NT2/D1 (cell line): ENCODE measurements at regions not wholly inside any gene's neighbourhood (a gene's known extent, or its start where the extent isn't known, plus 50 kb on each side); places are given as distances from the start of the nearest gene placed in this dataset.

Source experiments
- DNase-seq: peaks from one replicate; pipeline ENCODE4 v3.0.0-alpha.2; 2011; ENCODE audit warnings: low read depth, low spot score
- H3K27me3 ChIP-seq: 2 replicates; pipeline ENCODE4 v1.6.0; 2011; ENCODE audit warnings: mild to moderate bottlenecking; ENCODE audit not compliant: insufficient read length, insufficient read depth
- H3K36me3 ChIP-seq: 2 replicates; pipeline ENCODE4 v1.6.1; 2011; ENCODE audit warnings: mild to moderate bottlenecking, low read length, mixed read lengths; ENCODE audit not compliant: insufficient read depth, insufficient read length
- H3K4me1 ChIP-seq: 2 replicates; pipeline ENCODE4 v1.5.1; 2011; ENCODE audit not compliant: insufficient read depth, insufficient read length
- H3K4me3 ChIP-seq: 2 replicates; pipeline ENCODE4 v1.5.1; 2011; ENCODE audit warnings: low read depth; ENCODE audit not compliant: insufficient read length
- H3K9ac ChIP-seq: 2 replicates; pipeline ENCODE4 v1.6.0; 2011; ENCODE audit warnings: low read depth; ENCODE audit not compliant: insufficient read length
- H3K9me3 ChIP-seq: 2 replicates; pipeline ENCODE4 v1.5.1; 2011; ENCODE audit warnings: mild to moderate bottlenecking, low read length; ENCODE audit not compliant: insufficient read depth
- SUZ12 ChIP-seq: IDR thresholded peaks from 2 replicates; pipeline ENCODE4 v1.6.1; 2011; ENCODE audit not compliant: insufficient read length, insufficient read depth; ENCODE audit errors: extremely low read depth
- YY1 ChIP-seq: IDR thresholded peaks from 2 replicates; pipeline ENCODE4 v1.6.1; 2011; ENCODE audit not compliant: insufficient read length, insufficient read depth
- ZNF274 ChIP-seq: IDR thresholded peaks from 2 replicates; pipeline ENCODE4 v1.6.1; 2011; ENCODE audit warnings: mild to moderate bottlenecking, low read depth, low read length

DNA sequence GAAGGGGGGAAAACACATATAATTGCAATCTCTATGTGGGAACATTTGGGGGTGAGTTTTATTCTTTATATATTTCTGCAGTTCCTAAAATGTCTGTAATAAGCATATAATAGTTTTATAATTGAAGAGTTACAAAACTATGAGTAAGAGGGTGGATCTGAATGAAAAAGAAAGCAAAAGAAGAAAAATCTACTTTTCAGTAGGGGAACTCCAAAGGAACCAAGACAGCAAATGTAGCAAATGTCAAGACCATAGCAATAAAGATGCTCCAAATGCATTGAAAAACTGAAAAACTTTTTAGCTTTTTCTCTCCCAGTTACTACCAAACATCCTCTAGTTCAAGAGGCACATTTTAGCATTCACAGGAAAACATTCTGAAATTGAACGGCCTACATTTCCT lies 434.8 kb downstream of the LMO4 start:
- 0 out of 2 replicates have a peak, but pooled peaks cover 4% of the 10 kb centered on the region for H3K9me3 ChIP-seq
- DNase-seq = no peak
- no peaks in the 10 kb centered on the region for H3K4me1 ChIP-seq
- H3K9ac ChIP-seq = no peak overlapping the region
- no peak overlapping the region for H3K4me3 ChIP-seq
- TF ChIP-seq YY1 = no peak
- no peak for TF ChIP-seq ZNF274
- no peak for TF ChIP-seq SUZ12
- H3K27me3 ChIP-seq = no peaks in the 10 kb centered on the region
- no peaks in the 10 kb centered on the region for H3K36me3 ChIP-seq

DNA sequence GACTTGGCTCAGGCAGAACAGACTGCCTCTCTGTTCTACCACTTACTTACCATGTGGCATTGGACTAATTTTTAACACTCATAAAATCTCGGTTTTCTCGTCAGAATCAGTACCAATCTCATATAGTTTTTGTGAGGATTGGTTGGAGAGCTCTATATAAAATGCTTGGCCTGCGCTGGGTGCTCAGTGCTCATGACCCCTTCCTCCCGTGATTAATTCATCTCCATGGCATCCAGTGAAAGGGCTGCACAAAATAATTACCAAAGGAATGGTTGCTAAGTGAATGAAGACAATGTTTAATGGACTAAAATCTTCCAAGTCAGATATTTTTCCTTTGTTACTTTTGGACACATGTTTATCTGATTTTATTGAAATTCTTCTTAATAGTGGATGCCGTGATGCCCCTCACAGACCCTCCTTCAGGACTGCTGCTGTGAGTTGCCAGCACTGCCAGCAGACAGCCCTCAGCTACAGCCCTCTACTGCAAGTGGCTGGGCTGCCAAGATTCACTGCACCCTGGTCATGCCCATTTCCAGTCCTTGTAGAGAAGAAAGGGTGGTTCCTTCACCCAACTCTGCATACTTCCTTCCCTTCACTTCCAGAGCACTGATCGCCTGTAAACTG lies 436.5 kb downstream of the LMO4 start:
- H3K27me3 ChIP-seq = no peaks in the 10 kb centered on the region
- 0 out of 2 replicates have a peak, but pooled peaks cover 4% of the 10 kb centered on the region for H3K9me3 ChIP-seq
- TF ChIP-seq SUZ12 = no peak
- TF ChIP-seq YY1 = no peak
- no peak for TF ChIP-seq ZNF274
- no peak overlapping the region for H3K4me3 ChIP-seq
- H3K9ac ChIP-seq = no peak overlapping the region
- no peaks in the 10 kb centered on the region for H3K4me1 ChIP-seq
- no peak for DNase-seq
- H3K36me3 ChIP-seq = no peaks in the 10 kb centered on the region

DNA sequence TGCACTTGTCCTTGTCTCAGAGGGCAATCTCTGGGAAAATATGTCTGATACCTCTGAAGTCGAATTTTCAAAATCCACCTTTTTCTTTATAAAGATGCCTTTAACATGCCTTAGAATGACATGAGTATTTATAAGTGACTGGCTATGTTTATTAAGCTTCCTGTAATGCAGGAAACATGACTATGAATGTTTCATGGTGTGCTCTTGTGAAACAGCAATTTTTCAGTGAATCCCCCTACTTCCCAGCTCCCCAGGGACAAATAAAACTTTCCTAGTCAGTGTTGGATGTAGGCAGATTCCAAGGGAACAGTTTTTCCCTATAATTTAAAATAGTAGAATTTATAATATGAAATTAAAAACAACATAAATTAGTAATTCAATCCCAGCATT lies 437.0 kb downstream of the LMO4 start:
- no peak overlapping the region for H3K9ac ChIP-seq
- no peaks in the 10 kb centered on the region for H3K4me1 ChIP-seq
- no peak overlapping the region for H3K4me3 ChIP-seq
- no peaks in the 10 kb centered on the region for H3K27me3 ChIP-seq
- no peak for DNase-seq
- no peaks in the 10 kb centered on the region for H3K36me3 ChIP-seq
- 0 out of 2 replicates have a peak, but pooled peaks cover 4% of the 10 kb centered on the region for H3K9me3 ChIP-seq
- TF ChIP-seq SUZ12 (no peak), YY1 (no peak), ZNF274 (no peak)

DNA sequence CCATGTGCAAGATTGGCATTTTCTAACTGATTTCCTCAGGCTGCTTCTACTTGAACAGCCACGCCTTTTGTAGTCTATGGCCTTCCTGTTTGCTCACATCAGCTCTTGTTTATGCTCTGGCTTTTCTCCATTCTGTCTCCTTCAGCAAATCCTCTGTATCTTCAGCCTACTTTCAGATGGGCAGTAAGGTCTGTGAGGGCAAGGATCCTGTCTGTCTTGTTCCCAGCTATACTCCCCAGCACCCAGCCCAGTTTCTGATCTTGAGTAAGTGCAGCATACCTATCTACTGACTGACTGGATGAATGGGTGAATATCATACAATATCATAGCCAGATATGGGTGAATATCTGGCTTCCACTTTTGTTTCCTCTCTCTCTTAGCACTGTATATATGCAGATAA lies 438.1 kb downstream of the LMO4 start:
- Histone ChIP-seq H3K4me1 (no peaks in the 10 kb centered on the region), H3K36me3 (no peaks in the 10 kb centered on the region), H3K4me3 (no peak overlapping the region), H3K9ac (no peak overlapping the region), H3K27me3 (no peaks in the 10 kb centered on the region), H3K9me3 (0 out of 2 replicates have a peak, but pooled peaks cover 4% of the 10 kb centered on the region)
- DNase-seq = no peak
- no peak for TF ChIP-seq SUZ12
- TF ChIP-seq YY1 = no peak
- no peak for TF ChIP-seq ZNF274

DNA sequence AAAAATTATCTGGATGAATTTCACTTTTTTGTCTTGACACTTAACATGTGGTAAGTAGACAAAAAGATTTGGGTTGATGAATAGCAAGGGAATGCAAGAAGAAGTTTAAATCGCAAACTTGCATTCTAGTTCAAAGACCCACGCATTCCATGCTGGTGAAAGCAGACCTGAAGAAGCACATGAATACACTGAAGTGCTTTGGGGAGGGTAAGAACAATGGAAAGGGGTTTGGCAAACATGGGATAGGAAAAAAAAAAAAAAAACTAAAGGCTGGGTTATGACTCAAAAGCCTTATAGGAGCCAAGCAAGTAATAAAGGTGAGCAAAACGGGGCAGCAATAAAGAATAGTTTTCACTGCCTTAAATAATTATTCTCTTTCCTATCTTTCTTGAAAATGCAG lies 450.2 kb downstream of the LMO4 start:
- Histone ChIP-seq H3K4me3 (no peak overlapping the region), H3K9ac (no peak overlapping the region), H3K36me3 (no peaks in the 10 kb centered on the region), H3K27me3 (no peaks in the 10 kb centered on the region), H3K4me1 (no peaks in the 10 kb centered on the region), H3K9me3 (no peaks in the 10 kb centered on the region)
- DNase-seq = peak; percentile 20
- TF ChIP-seq ZNF274 (no peak), YY1 (no peak), SUZ12 (no peak)

DNA sequence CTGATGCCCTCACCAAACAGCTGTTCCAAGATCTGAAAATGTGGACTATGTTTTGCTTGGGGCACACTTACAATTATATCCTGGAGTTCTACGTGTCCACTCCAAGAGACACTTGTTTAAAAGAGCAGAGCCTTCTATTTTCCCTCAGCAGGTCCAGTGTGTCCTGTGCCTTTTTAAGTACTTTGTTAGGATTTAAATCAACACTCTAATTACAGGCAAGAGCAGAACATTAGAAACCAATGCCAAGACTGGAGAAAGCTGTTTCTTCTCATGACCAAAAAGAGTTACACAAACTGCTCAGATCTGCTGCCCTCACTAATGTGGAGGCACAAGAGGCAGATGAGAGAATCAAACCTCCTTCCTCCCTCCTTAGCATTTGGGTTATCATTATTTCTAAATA lies 452.9 kb downstream of the LMO4 start:
- no peaks in the 10 kb centered on the region for H3K4me1 ChIP-seq
- no peak overlapping the region for H3K4me3 ChIP-seq
- H3K36me3 ChIP-seq = no peaks in the 10 kb centered on the region

DNA sequence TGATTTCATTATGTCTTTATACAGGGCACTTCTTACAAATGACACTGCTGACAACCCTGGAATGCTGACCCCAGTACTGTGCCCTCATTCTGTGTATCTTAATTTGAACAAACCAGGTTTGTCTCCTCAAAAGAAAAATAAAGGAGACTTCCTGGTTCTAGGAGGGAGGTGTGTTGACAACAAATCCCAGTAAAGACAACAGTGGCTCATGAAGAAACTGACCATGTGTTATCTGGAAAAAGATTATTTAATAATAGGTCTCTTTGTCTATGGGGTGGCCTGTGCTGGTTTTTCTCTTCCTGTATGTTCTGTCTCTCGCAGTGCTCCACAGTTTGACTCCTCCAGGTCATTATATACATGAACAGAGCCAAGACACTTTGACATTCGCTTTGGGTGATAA lies 454.6 kb downstream of the LMO4 start:
- TF ChIP-seq YY1 (no peak), SUZ12 (no peak), ZNF274 (no peak)
- no peaks in the 10 kb centered on the region for H3K27me3 ChIP-seq

More for the DNA sequence above, 452.9 kb downstream of the LMO4 start:
- Histone ChIP-seq H3K27me3 (no peaks in the 10 kb centered on the region), H3K9me3 (no peaks in the 10 kb centered on the region), H3K9ac (no peak overlapping the region)
- no peak for TF ChIP-seq ZNF274
- TF ChIP-seq SUZ12 = no peak
- no peak for DNase-seq

More for the DNA sequence above, 454.6 kb downstream of the LMO4 start:
- Histone ChIP-seq H3K36me3 (no peaks in the 10 kb centered on the region), H3K4me1 (no peaks in the 10 kb centered on the region), H3K4me3 (no peak overlapping the region), H3K9me3 (no peaks in the 10 kb centered on the region), H3K9ac (no peak overlapping the region)
- DNase-seq = no peak
